Left colon (tissue), 2 donors: ENCODE measurements at regions not wholly inside any gene's neighbourhood (a gene's known extent, or its start where the extent isn't known, plus 50 kb on each side); places are given as distances from the start of the nearest gene placed in this dataset.
A peak's percentile ranks its signal among the peaks of the same experiment; 100 is the strongest.
"Not testable (repeated sequence)": the region's sequence is repeated elsewhere in the genome, so short reads cannot be mapped to it uniquely, and the experiment has no call there.

Experiments used
- ATAC-seq: fragments of 200-7000 bp; cut with Tn5 transposase; one replicate; pipeline ENCODE4 v1.9.1; 2020; ENCODE audit warnings: mild to moderate bottlenecking, moderate library complexity
- DNase-seq, 2 donors: peaks; one replicate each; pipeline ENCODE4 v3.0.0-alpha.2; 2020
- intact Hi-C, 2 donors: fragments of 100-400 bp; cut with DNase I in 1 of 2; cut with micrococcal nuclease in 1 of 2; formaldehyde crosslinking; loops; one replicate each; pipeline versions ENCODE4 v1.11.2 to v1.14.0; 2022; cut with DNase I, micrococcal nuclease
- donor health status: DM: no; HTN: no; CAD: no.
- donor health status: DM: yes; HTN: yes; CAD: no.

GRCh38 chr21:6052109-6052508 is 4469.3 kb upstream of the TPTE start:
- ATAC-seq: peak; percentile 98
- DNase-seq, intact Hi-C loops: not testable (repeated sequence)

DNA sequence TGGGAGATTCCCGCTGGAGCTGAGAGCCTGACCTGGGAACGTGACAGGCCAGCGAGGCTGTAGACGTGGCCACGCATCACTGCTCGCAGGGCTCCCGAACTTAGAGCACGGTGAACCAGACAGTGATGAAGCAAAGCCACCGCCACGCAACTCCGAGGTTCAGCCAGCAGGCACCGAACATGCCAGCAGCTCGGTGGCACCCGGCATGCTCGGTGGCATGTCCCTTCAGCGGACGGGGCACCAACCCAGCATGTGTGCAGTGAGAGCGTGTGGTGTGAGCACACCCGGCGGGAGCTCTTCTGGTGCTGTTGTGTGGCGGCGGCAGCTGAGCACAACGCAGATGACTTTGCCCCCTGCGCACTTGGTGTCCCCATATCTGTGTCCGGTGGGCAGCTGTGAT is 4468.2 kb upstream of the TPTE start:
- ATAC-seq, intact Hi-C loops, DNase-seq: not testable (repeated sequence)

DNA sequence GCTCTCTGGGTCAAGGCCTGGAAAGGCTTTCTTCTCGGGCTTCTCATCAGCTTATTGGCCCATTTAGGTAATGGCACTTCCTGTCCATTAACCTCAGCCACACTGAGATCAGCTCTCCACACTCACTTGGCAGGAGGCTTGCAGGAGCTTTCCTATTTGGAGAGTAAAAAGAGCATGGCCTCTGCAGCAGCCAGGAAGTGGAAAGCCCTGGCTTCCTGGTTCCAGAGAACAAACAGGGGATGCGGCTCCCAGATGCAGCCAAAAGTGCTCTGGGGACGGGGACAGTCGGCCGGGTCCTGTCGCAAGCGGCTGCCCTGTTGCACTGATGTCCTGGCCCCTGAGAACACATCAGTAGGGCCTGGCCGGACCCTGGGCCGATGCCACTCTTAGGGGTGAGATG is 4462.4 kb upstream of the TPTE start:
- ATAC-seq, intact Hi-C loops, DNase-seq: not testable (repeated sequence)

- DNase-seq, intact Hi-C loops: not testable (repeated sequence)
- peak; percentile 93 for ATAC-seq
Measured at GRCh38 chr21:6060054-6060681, 4461.2 kb upstream of the TPTE start.

DNA sequence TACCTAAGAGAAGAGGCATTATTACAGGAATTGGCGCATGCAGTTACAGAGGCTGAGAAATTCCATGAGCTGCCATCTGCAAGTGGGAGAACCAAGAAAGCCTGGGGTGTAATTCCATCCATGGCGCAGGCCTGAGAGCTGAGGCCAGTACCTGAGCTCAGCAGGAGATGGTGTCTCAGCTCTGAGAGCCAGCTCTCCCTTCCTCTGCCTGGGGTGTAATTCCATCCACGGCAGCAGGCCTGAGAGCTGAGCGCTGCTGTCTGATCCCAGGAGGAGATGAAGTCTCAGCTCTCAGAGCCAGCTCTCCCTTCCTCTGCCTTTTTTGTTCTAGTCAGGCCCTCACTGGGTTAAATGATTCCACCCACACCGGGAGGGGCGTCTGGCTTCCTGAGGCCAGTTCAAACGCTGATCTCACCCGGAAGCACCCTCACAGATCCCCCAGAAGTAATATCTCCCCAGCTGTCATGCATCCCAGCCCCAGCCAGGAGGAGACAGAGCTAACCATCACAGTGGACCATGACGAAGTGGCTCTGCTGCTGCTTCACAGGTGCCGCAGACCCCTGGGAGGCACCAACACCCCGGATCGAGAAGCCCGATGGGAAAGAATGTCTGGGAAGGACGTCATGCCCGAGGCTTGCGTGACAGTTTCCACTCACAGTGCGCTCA is 4454.9 kb upstream of the TPTE start:
- ATAC-seq, intact Hi-C loops, DNase-seq: not testable (repeated sequence)

- intact Hi-C loops, DNase-seq: not testable (repeated sequence)
- peak; percentile 78 for ATAC-seq
Measured at GRCh38 chr21:6068098-6068831, 4453.1 kb upstream of the TPTE start.

- intact Hi-C loops, DNase-seq, ATAC-seq: not testable (repeated sequence)
Measured at GRCh38 chr21:6070213-6070612, 4451.2 kb upstream of the TPTE start.

GRCh38 chr21:6072691-6073090 is 4448.7 kb upstream of the TPTE start:
- ATAC-seq, intact Hi-C loops: not testable (repeated sequence)

DNA sequence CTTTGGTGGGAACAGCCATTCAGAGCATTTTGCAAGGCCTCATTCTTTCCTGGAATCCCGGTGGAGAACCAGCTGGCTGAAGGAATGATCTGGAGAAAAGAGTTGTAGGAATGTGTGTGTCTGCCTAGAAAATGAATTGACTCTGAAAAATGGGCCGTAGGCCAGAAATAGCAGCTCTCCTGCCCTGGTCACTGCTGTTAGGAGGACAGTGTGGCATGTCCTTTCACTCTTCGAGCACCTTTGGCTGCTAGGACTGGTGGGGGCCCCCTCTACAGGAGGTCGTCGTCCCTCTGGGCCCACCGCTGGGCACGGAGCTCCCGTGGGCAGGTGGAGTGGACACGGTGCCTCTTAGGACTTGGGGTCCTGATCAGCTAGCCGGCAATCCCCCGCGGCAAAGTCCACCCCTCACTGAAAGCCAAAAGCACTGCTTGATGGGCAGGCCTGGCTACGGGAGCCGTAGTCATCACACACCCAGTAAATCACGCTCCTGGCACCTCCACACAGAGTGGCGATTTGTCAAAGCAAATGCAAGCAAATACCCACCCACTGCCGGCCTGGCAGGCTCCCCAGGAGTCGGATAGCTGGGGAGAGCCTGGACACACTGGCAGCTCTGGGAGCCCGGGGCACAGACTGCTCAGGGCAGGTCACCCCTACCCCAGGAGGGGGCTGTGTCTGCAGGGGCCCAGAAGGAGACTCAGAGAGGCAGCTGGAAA is 4447.2 kb upstream of the TPTE start:
- ATAC-seq: peak; percentile 48
- intact Hi-C loops, DNase-seq: not testable (repeated sequence)

More at GRCh38 chr21:6072691-6073090, 4448.7 kb upstream of the TPTE start:
- DNase-seq: not testable (repeated sequence)

- ATAC-seq, DNase-seq, intact Hi-C loops: not testable (repeated sequence)
Measured at GRCh38 chr21:6074935-6075334, 4446.4 kb upstream of the TPTE start.

DNA sequence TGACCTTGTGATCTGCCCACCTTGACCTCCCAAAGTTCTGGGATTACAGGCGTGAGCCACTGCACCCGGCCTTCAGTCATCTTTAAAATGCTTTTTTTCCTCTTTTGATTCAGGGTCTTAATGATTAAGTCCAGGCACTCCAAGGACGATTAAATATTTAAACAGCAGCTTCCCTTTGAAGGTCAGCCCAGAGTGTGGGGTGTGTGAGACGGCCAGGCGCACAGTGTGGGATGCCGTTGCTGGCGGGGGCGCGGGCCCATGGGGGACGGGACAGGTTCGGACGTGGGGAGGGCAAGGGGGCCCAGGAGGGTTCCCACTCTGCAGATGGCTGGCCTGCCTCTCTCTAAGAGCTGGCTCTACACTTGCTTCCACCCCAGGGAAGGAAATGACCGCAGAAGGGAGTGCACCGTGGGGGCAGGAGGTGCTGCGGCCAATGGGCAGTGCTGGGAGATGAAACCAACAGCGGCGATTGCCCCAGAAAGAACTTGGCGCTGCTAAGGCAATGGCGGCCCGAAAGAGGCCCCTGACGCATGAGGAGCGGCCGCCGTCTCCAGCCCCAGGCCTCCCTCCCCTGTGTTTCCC is 4445.7 kb upstream of the TPTE start:
- ATAC-seq, intact Hi-C loops, DNase-seq: not testable (repeated sequence)

GRCh38 chr21:6077358-6077757 is 4444.0 kb upstream of the TPTE start:
- intact Hi-C loops, DNase-seq, ATAC-seq: not testable (repeated sequence)

- intact Hi-C loops: not testable (repeated sequence)
- DNase-seq: peak; percentile 13 to 29
- ATAC-seq: peak; percentile 69
Measured at GRCh38 chr21:6078902-6079301, 4442.5 kb upstream of the TPTE start.

GRCh38 chr21:6080941-6081655 is 4440.3 kb upstream of the TPTE start:
- DNase-seq, intact Hi-C loops: not testable (repeated sequence)
- ATAC-seq: peak; percentile 73

DNA sequence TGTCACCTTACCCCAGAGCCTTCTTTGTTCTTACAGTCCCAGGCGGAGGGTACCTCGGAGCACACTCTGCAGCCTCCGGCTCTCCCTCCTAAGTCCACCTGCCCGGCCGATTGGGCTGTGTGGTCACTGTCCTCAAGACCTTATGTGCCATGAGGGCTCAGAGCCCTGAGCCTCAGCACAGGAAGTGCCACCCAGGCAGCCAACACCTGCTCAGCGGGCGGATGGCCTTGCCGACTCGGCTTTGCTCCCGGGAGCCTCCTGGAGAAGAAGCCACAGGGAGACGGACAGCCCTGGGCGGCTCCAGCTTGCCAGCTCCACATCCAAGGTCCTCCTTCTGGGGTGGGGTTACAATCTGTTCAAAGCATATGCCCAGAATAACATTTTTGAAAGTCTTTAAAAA is 4439.2 kb upstream of the TPTE start:
- DNase-seq, ATAC-seq, intact Hi-C loops: not testable (repeated sequence)

GRCh38 chr21:6083574-6084120 is 4437.7 kb upstream of the TPTE start:
- intact Hi-C loops, ATAC-seq, DNase-seq: not testable (repeated sequence)

DNA sequence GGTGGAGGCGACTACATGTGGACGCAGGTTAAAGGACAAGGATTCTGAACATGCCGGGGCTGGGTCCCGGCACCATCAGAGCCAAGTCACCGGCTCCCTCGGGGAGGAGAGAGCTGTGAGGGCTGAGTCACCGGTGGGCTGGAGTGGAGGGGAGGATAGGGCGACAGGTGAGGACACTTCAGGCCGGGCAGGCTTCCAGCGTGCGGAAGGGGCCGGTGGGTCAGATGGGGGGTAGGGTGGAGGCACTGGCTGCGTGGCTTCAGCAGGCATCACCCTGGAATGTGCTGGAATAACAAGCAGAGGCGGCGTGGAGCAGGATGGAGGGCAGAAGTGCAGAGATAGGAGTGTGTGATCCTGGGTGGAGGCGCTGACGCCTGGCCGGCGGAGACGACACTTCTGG is 4435.3 kb upstream of the TPTE start:
- ATAC-seq, intact Hi-C loops, DNase-seq: not testable (repeated sequence)
